HepG2 (cell line): ENCODE measurements at regions not wholly inside any gene's neighbourhood (a gene's known extent, or its start where the extent isn't known, plus 50 kb on each side); places are given as distances from the start of the nearest gene placed in this dataset.
A peak's percentile ranks its signal among the peaks of the same experiment; 100 is the strongest.

ENCODE experiments used
- ATAC-seq: fragments of 200-7000 bp; cut with Tn5 transposase; 3 replicates; pipeline ENCODE4 v1.9.1; 2020; ENCODE audit warnings: mild to moderate bottlenecking, moderate library complexity
- BruUV-seq: library from RNA; stranded (reverse); fragments of 400-500 nt; replicated peaks from 2 replicates; lab custom pipeline; 2021; lab: Mats Ljungman, UMichigan
- CTCF ChIA-PET: fragments of 300-600 bp; formaldehyde crosslinking; extraction: SDS; loops from one replicate; lab custom pipeline; 2021; ENCODE audit warnings: low total read pairs, inconsistent platforms, low intra/inter-chr PET ratio; lab: Yijun Ruan, JAX
- POLR2A ChIA-PET: fragments of 350-600 bp; sonication (Branson Sonifier 250); formaldehyde crosslinking; loops from one replicate; lab custom pipeline; 2020; ENCODE audit warnings: antibody characterized with exemption, inconsistent platforms; lab: Yijun Ruan, JAX
- DNase-seq: peaks from one replicate; pipeline ENCODE4 v3.0.0-alpha.2; 2015; ENCODE audit warnings: low spot score
- FAIRE-seq: peaks from 3 replicates; lab custom pipeline; 2011; peaks lifted over from hg19 to GRCh38; lab: Jason Lieb, UNC
- H2AFZ ChIP-seq: one replicate; pipeline ENCODE4 v1.6.1; 2011; ENCODE audit warnings: low read length, inconsistent platforms
- H3K27ac ChIP-seq: fragments of 300-600 bp; 3 replicates; pipeline ENCODE4 v1.8.0; 2011; ENCODE audit warnings: mixed run types, mild to moderate bottlenecking, mixed read lengths, low read length, inconsistent platforms; ENCODE audit not compliant: insufficient read depth; ENCODE audit errors: extremely low read length
- H3K27me3 ChIP-seq, 2 experiments: fragments of 200-600 bp in 1 of 2; 2 replicates in 1 of 2; 3 replicates in 1 of 2; pipeline versions ENCODE4 v1.6.0 to v1.8.0; 2011; ENCODE audit warnings: low read length in 2 of 2, mild to moderate bottlenecking in 2 of 2, moderate library complexity in 2 of 2, inconsistent platforms in 1 of 2; ENCODE audit not compliant: insufficient read depth in 2 of 2, control insufficient read depth in 1 of 2
- H3K36me3 ChIP-seq, 2 experiments: fragments of 200-600 bp in 1 of 2; replicated peaks in 1 of 2; 2 replicates in 1 of 2; 3 replicates in 1 of 2; pipeline versions ENCODE4 v1.5.1 to v1.8.0; 2011; ENCODE audit warnings: low read length in 2 of 2, inconsistent platforms in 1 of 2; ENCODE audit not compliant: insufficient read depth in 2 of 2, control insufficient read depth in 1 of 2
- H3K4me1 ChIP-seq: 2 replicates; pipeline ENCODE4 v1.5.1; 2012; ENCODE audit warnings: low read length, inconsistent platforms; ENCODE audit not compliant: insufficient read depth
- H3K4me2 ChIP-seq: 2 replicates; pipeline ENCODE4 v1.6.0; 2011; ENCODE audit warnings: low read depth, low read length, inconsistent platforms
- H3K4me3 ChIP-seq, 3 experiments: fragments of 200-600 bp in 1 of 3; sonication (generic), shearing (Covaris generic) in 1 of 3; replicated peaks in 1 of 3; 2 replicates each; pipeline ENCODE4 v1.5.1; 2011 to 2016; ENCODE audit warnings: low read length in 3 of 3, inconsistent platforms in 2 of 3, low read depth in 2 of 3, mild to moderate bottlenecking in 2 of 3, control low read depth in 1 of 3, mixed read lengths in 1 of 3; ENCODE audit not compliant: insufficient read depth in 1 of 3
- H3K79me2 ChIP-seq: one replicate; pipeline ENCODE4 v1.6.1; 2011; ENCODE audit warnings: low read length, inconsistent platforms; ENCODE audit not compliant: insufficient read depth
- H3K9ac ChIP-seq: 2 replicates; pipeline ENCODE4 v1.6.0; 2011; ENCODE audit warnings: mild to moderate bottlenecking, low read depth, low read length, inconsistent platforms; ENCODE audit not compliant: insufficient read depth
- H3K9me3 ChIP-seq: 2 replicates; pipeline ENCODE4 v1.5.1; 2012; ENCODE audit warnings: mild to moderate bottlenecking, low read length
- H4K20me1 ChIP-seq: 2 replicates; pipeline ENCODE4 v1.6.0; 2011; ENCODE audit warnings: inconsistent platforms, mild to moderate bottlenecking, low read length, moderate library complexity; ENCODE audit not compliant: insufficient read depth
- CTCF ChIP-seq: sonication (generic); formaldehyde crosslinking; IDR thresholded peaks from 2 replicates; pipeline ENCODE4 v1.5.0; 2020; ENCODE audit warnings: mild to moderate bottlenecking, missing genetic modification reagents, moderate library complexity
- RAD21 ChIP-seq: fragments of 450-650 bp; formaldehyde crosslinking; IDR thresholded peaks from 2 replicates; pipeline ENCODE4 v1.5.0; 2020; ENCODE audit warnings: mild to moderate bottlenecking
- STAG1 ChIP-seq: sonication (generic); formaldehyde crosslinking; IDR thresholded peaks from 2 replicates; pipeline ENCODE4 v1.4.0; 2020; ENCODE audit warnings: missing genetic modification reagents
- ZFP36 ChIP-seq: fragments of 150-350 bp; IDR thresholded peaks from 2 replicates; pipeline ENCODE4 v1.6.1; 2018; ENCODE audit warnings: borderline replicate concordance, low read length, low read depth; ENCODE audit not compliant: partially characterized antibody
- ZNF234 ChIP-seq: sonication (generic); formaldehyde crosslinking; conservative IDR thresholded peaks from 2 replicates; pipeline ENCODE4 v1.5.1; 2020; ENCODE audit warnings: mild to moderate bottlenecking, missing genetic modification reagents
- ZNF367 ChIP-seq: sonication (generic); formaldehyde crosslinking; IDR thresholded peaks from 2 replicates; pipeline ENCODE4 v1.4.0; 2020; ENCODE audit warnings: missing genetic modification reagents, borderline replicate concordance
- ZNF784 ChIP-seq: sonication (generic); formaldehyde crosslinking; IDR thresholded peaks from 2 replicates; pipeline ENCODE4 v1.5.1; 2020; ENCODE audit warnings: missing genetic modification reagents, mild to moderate bottlenecking, borderline replicate concordance
- WGBS: methylation state at CpG from one replicate; pipeline ENCODE4 v1.1.6; 2017; ENCODE audit warnings: low lambda C conversion rate; 5-methylcytosine and 5-hydroxymethylcytosine counted together
- in situ Hi-C: cut with HindIII; loops from 2 replicates; pipeline ENCODE4 v1.10.0; 2017; ENCODE audit warnings: low pct_unique_long_range_greater_than_20kb; ENCODE audit not compliant: extremely low pct_ligation_motif_present
- intact Hi-C: fragments of 100-400 bp; cut with micrococcal nuclease; formaldehyde crosslinking; loops from one replicate; pipeline ENCODE4 v1.10.0; 2022; ENCODE audit not compliant: unreplicated experiment
- TF ChIP-seq, protein P1 (sequence below): sonication (generic); formaldehyde crosslinking; IDR thresholded peaks from 2 replicates; pipeline ENCODE4 v1.5.0; 2020; ENCODE audit warnings: mild to moderate bottlenecking, missing genetic modification reagents
- TF ChIP-seq, protein P2 (sequence below): sonication (generic); formaldehyde crosslinking; IDR thresholded peaks from 2 replicates; pipeline ENCODE4 v1.4.0; 2020; ENCODE audit warnings: missing genetic modification reagents
- TF ChIP-seq, protein P3 (sequence below): sonication (generic); formaldehyde crosslinking; IDR thresholded peaks from 2 replicates; pipeline ENCODE4 v1.4.0; 2020; ENCODE audit warnings: missing genetic modification reagents, mild to moderate bottlenecking, borderline replicate concordance
- TF ChIP-seq, protein P4 (sequence below): sonication (generic); formaldehyde crosslinking; IDR thresholded peaks from 2 replicates; pipeline ENCODE4 v1.4.0; 2020; ENCODE audit warnings: missing genetic modification reagents, borderline replicate concordance

GRCh38 chr3:118636841-118637240 is 397.8 kb downstream of the IGSF11 start:
- POLR2A ChIA-PET = no interaction called here
- Histone ChIP-seq H3K9me3 (no peaks in the 10 kb centered on the region), H3K27ac (no peak overlapping the region), H3K27me3 (no peaks in the 10 kb centered on the region; a peak in 1 of 5 replicates), H3K36me3 (no peaks in the 10 kb centered on the region), H3K4me1 (no peaks in the 10 kb centered on the region), H3K79me2 (no peaks in the 10 kb centered on the region), H4K20me1 (no peaks in the 10 kb centered on the region), H3K4me3 (no peak overlapping the region), H3K4me2 (0 out of 2 replicates have a peak overlapping the region, but pooled peaks have one; percentile 1), H3K9ac (no peak overlapping the region), H2AFZ (no peak overlapping the region)
- TF ChIP-seq, protein P1, sequence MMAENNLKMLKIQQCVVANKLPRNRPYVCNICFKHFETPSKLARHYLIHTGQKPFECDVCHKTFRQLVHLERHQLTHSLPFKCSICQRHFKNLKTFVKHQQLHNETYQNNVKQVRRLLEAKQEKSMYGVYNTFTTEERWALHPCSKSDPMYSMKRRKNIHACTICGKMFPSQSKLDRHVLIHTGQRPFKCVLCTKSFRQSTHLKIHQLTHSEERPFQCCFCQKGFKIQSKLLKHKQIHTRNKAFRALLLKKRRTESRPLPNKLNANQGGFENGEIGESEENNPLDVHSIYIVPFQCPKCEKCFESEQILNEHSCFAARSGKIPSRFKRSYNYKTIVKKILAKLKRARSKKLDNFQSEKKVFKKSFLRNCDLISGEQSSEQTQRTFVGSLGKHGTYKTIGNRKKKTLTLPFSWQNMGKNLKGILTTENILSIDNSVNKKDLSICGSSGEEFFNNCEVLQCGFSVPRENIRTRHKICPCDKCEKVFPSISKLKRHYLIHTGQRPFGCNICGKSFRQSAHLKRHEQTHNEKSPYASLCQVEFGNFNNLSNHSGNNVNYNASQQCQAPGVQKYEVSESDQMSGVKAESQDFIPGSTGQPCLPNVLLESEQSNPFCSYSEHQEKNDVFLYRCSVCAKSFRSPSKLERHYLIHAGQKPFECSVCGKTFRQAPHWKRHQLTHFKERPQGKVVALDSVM (CRISPR knock-in tag) = no peak
- TF ChIP-seq ZFP36 (no peak), ZNF367 (no peak), STAG1 (CRISPR knock-in tag) (peak; percentile 67), RAD21 (CRISPR knock-in tag) (0 out of 2 replicates have a peak, but pooled peaks have one; percentile 14), CTCF (CRISPR knock-in tag) (peak; percentile 53), ZNF234 (no peak), ZNF784 (CRISPR knock-in tag) (no peak)
- TF ChIP-seq, protein P2, sequence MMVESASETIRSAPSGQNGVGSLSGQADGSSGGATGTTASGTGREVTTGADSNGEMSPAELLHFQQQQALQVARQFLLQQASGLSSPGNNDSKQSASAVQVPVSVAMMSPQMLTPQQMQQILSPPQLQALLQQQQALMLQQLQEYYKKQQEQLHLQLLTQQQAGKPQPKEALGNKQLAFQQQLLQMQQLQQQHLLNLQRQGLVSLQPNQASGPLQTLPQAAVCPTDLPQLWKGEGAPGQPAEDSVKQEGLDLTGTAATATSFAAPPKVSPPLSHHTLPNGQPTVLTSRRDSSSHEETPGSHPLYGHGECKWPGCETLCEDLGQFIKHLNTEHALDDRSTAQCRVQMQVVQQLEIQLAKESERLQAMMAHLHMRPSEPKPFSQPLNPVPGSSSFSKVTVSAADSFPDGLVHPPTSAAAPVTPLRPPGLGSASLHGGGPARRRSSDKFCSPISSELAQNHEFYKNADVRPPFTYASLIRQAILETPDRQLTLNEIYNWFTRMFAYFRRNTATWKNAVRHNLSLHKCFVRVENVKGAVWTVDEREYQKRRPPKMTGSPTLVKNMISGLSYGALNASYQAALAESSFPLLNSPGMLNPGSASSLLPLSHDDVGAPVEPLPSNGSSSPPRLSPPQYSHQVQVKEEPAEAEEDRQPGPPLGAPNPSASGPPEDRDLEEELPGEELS (CRISPR knock-in tag) = no peak
- TF ChIP-seq, protein P3, sequence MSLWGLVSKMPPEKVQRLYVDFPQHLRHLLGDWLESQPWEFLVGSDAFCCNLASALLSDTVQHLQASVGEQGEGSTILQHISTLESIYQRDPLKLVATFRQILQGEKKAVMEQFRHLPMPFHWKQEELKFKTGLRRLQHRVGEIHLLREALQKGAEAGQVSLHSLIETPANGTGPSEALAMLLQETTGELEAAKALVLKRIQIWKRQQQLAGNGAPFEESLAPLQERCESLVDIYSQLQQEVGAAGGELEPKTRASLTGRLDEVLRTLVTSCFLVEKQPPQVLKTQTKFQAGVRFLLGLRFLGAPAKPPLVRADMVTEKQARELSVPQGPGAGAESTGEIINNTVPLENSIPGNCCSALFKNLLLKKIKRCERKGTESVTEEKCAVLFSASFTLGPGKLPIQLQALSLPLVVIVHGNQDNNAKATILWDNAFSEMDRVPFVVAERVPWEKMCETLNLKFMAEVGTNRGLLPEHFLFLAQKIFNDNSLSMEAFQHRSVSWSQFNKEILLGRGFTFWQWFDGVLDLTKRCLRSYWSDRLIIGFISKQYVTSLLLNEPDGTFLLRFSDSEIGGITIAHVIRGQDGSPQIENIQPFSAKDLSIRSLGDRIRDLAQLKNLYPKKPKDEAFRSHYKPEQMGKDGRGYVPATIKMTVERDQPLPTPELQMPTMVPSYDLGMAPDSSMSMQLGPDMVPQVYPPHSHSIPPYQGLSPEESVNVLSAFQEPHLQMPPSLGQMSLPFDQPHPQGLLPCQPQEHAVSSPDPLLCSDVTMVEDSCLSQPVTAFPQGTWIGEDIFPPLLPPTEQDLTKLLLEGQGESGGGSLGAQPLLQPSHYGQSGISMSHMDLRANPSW (CRISPR knock-in tag) = no peak
- TF ChIP-seq, protein P4, sequence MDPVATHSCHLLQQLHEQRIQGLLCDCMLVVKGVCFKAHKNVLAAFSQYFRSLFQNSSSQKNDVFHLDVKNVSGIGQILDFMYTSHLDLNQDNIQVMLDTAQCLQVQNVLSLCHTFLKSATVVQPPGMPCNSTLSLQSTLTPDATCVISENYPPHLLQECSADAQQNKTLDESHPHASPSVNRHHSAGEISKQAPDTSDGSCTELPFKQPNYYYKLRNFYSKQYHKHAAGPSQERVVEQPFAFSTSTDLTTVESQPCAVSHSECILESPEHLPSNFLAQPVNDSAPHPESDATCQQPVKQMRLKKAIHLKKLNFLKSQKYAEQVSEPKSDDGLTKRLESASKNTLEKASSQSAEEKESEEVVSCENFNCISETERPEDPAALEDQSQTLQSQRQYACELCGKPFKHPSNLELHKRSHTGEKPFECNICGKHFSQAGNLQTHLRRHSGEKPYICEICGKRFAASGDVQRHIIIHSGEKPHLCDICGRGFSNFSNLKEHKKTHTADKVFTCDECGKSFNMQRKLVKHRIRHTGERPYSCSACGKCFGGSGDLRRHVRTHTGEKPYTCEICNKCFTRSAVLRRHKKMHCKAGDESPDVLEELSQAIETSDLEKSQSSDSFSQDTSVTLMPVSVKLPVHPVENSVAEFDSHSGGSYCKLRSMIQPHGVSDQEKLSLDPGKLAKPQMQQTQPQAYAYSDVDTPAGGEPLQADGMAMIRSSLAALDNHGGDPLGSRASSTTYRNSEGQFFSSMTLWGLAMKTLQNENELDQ (CRISPR knock-in tag) = no peak
- no TSS peak for BruUV-seq
- peak; percentile 39 for DNase-seq
- CTCF ChIA-PET = no interaction called here
- intact Hi-C loops (no loop called here), in situ Hi-C loops (loop anchor here (25.0 kb wide), 1 partner anchor 650 kb away; no protein-coding TSS in a partner anchor)
- WGBS = 14% methylated on average over 4 of the region's 4 CpGs
- peak; percentile 95 for ATAC-seq
- peak; percentile 18 for FAIRE-seq
